C4-2B (cell line): ENCODE measurements at regions not wholly inside any gene's neighbourhood (a gene's known extent, or its start where the extent isn't known, plus 50 kb on each side); places are given as distances from the start of the nearest gene placed in this dataset.

ENCODE experiments used
- CTCF ChIP-seq: fragments of 450-650 bp; conservative IDR thresholded peaks from 2 replicates; pipeline ENCODE4 v1.5.1; 2017; ENCODE audit warnings: mild to moderate bottlenecking
- ZFX ChIP-seq: fragments of 450-650 bp; IDR thresholded peaks from 2 replicates; pipeline ENCODE4 v1.6.1; 2017

GRCh38 chr2:120434492-120435308 lies 88.8 kb downstream of the INHBB start:
- TF ChIP-seq CTCF (no peak), ZFX (no peak)
